Neuronal stem cell (in vitro differentiated cells): ENCODE measurements at regions not wholly inside any gene's neighbourhood (a gene's known extent, or its start where the extent isn't known, plus 50 kb on each side); places are given as distances from the start of the nearest gene placed in this dataset.

Experiments used
- DNase-seq: peaks from one replicate; pipeline ENCODE4 v3.0.0-alpha.2; 2013; ENCODE audit warnings: low spot score
- H2AFZ ChIP-seq: one replicate; pipeline ENCODE4 v1.6.1; 2013; ENCODE audit warnings: mild to moderate bottlenecking, low read length, inconsistent platforms
- H2AK5ac ChIP-seq: 2 replicates; pipeline ENCODE4 v1.6.1; 2013; ENCODE audit warnings: low read depth, mild to moderate bottlenecking, inconsistent platforms, low read length, moderate library complexity, mixed read lengths
- H2BK120ac ChIP-seq: 2 replicates; pipeline ENCODE4 v1.6.1; 2013; ENCODE audit warnings: low read depth, mild to moderate bottlenecking, inconsistent platforms, low read length, moderate library complexity, mixed read lengths
- H2BK12ac ChIP-seq: one replicate; pipeline ENCODE4 v1.6.1; 2013; ENCODE audit warnings: low read length, inconsistent platforms
- H2BK15ac ChIP-seq: 2 replicates; pipeline ENCODE4 v1.6.1; 2013; ENCODE audit warnings: mild to moderate bottlenecking, low read length, inconsistent platforms, mixed read lengths
- H2BK5ac ChIP-seq: one replicate; pipeline ENCODE4 v1.6.1; 2013; ENCODE audit warnings: inconsistent platforms, mild to moderate bottlenecking, low read length, moderate library complexity
- H3K14ac ChIP-seq: one replicate; pipeline ENCODE4 v1.6.1; 2013; ENCODE audit warnings: low read length, inconsistent platforms
- H3K18ac ChIP-seq: 2 replicates; pipeline ENCODE4 v1.6.1; 2013; ENCODE audit warnings: low read length, inconsistent platforms
- H3K23ac ChIP-seq: 2 replicates; pipeline ENCODE4 v1.6.1; 2013; ENCODE audit warnings: low read depth, mild to moderate bottlenecking, mixed read lengths, low read length, inconsistent platforms; ENCODE audit not compliant: poor library complexity
- H3K27ac ChIP-seq: replicated peaks from 3 replicates; pipeline ENCODE4 v1.5.1; 2013; ENCODE audit warnings: low read length, inconsistent platforms
- H3K27me3 ChIP-seq, 3 experiments: 2 replicates each; pipeline ENCODE4 v1.6.1; 2013; ENCODE audit warnings: low read length in 3 of 3, mild to moderate bottlenecking in 2 of 3, inconsistent platforms in 1 of 3, low read depth in 1 of 3, mixed read lengths in 1 of 3, moderate library complexity in 1 of 3; ENCODE audit not compliant: control insufficient read depth in 3 of 3, insufficient read depth in 3 of 3
- H3K36me3 ChIP-seq, 2 donors: replicated peaks in 1 of 2; 2 replicates each; pipeline ENCODE4 v1.6.1; 2013; ENCODE audit warnings: low read length in 2 of 2; ENCODE audit not compliant: control insufficient read depth in 2 of 2, insufficient read depth in 2 of 2
- H3K4ac ChIP-seq: 2 replicates; pipeline ENCODE4 v1.6.1; 2013; ENCODE audit warnings: inconsistent platforms, mild to moderate bottlenecking, low read length, moderate library complexity
- H3K4me1 ChIP-seq, 2 donors: 1 replicate in 1 of 2; 2 replicates in 1 of 2; pipeline ENCODE4 v1.6.1; 2013; ENCODE audit warnings: low read length in 2 of 2, low read depth in 1 of 2; ENCODE audit not compliant: control insufficient read depth in 2 of 2, insufficient read depth in 1 of 2
- H3K4me2 ChIP-seq: one replicate; pipeline ENCODE4 v1.6.1; 2013; ENCODE audit warnings: mild to moderate bottlenecking, low read length, inconsistent platforms; ENCODE audit not compliant: insufficient read depth, poor library complexity, severe bottlenecking
- H3K4me3 ChIP-seq, 2 donors: 2 replicates each; pipeline ENCODE4 v1.5.1; 2013; ENCODE audit warnings: low read length in 2 of 2, mild to moderate bottlenecking in 2 of 2, inconsistent platforms in 1 of 2, moderate library complexity in 1 of 2
- H3K79me1 ChIP-seq: one replicate; pipeline ENCODE4 v1.6.1; 2013; ENCODE audit warnings: low read depth, mild to moderate bottlenecking, inconsistent platforms, low read length, moderate library complexity
- H3K9ac ChIP-seq: one replicate; pipeline ENCODE4 v1.6.1; 2013; ENCODE audit warnings: mild to moderate bottlenecking, low read depth, low read length, inconsistent platforms; ENCODE audit not compliant: poor library complexity
- H3K9me3 ChIP-seq, 2 donors: replicated peaks in 1 of 2; 2 replicates each; pipeline versions ENCODE3 to v1.6.1; 2013; ENCODE audit warnings: low read length in 2 of 2, mild to moderate bottlenecking in 2 of 2, inconsistent platforms in 1 of 2, low read depth in 1 of 2, mixed read lengths in 1 of 2, moderate library complexity in 1 of 2; ENCODE audit not compliant: control insufficient read depth in 2 of 2, insufficient read depth in 1 of 2
- H4K8ac ChIP-seq: one replicate; pipeline ENCODE4 v1.6.1; 2013; ENCODE audit warnings: low read depth, mild to moderate bottlenecking, inconsistent platforms, low read length, moderate library complexity
- H4K91ac ChIP-seq: one replicate; pipeline ENCODE4 v1.6.1; 2013; ENCODE audit warnings: low read length, low read depth, mild to moderate bottlenecking, inconsistent platforms; ENCODE audit not compliant: poor library complexity
- WGBS, 2 donors: extraction: QIAGEN DNeasy Blood & Tissue Kit; methylation state at CpG; one replicate each; pipeline ENCODE4 v1.1.7; 2013; ENCODE audit warnings: missing lambda C conversion rate in 2 of 2, mixed read lengths in 1 of 2; ENCODE audit not compliant: insufficient read length in 2 of 2, insufficient replicate concordance in 1 of 2; ENCODE audit errors: extremely low coverage in 2 of 2; 5-methylcytosine and 5-hydroxymethylcytosine counted together

DNA sequence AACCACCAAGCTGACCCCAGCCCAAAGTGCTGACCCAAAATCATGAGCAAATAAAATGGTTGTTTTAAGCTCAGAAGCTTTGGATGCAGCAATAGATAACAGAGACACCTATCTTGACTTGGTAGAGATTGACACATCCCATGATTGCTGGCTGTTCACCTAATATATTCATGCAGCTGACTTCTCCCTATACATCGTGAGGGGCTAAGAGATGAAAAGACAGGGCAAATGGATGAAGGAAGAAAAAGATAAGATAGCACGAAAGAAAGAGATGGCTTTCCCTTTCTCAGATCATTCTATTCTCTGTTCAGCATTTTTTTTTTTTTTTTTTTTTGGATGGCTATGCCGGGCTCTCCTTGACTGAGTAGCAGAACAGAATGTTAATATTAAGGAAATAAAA, 141.5 kb upstream of the ADAMTS9 start:
- no peaks in the 10 kb centered on the region for H3K9me3 ChIP-seq
- no peaks in the 10 kb centered on the region for H3K27me3 ChIP-seq
- no peak overlapping the region for H3K18ac ChIP-seq
- no peaks in the 10 kb centered on the region for H3K79me1 ChIP-seq
- H3K9ac ChIP-seq: no peak overlapping the region
- no peak overlapping the region for H2AFZ ChIP-seq
- H3K4me2 ChIP-seq: no peak overlapping the region
- H2BK15ac ChIP-seq: no peak overlapping the region
- no peak overlapping the region for H3K14ac ChIP-seq
- no CpG with 5 or more reads among the region's 3 CpGs for WGBS, 2 donors
- H2AK5ac ChIP-seq: no peak overlapping the region
- no peak overlapping the region for H3K27ac ChIP-seq
- no peak overlapping the region for H3K4ac ChIP-seq
- H3K23ac ChIP-seq: no peak overlapping the region
- peaks cover 0 to 10% of the 10 kb centered on the region in 2 donors for H3K4me1 ChIP-seq
- no peak overlapping the region for H2BK5ac ChIP-seq
- H3K36me3 ChIP-seq: no peaks in the 10 kb centered on the region
- no peak overlapping the region for H2BK120ac ChIP-seq
- DNase-seq: no peak
- no peak overlapping the region for H3K4me3 ChIP-seq
- H4K8ac ChIP-seq: no peak overlapping the region
- H4K91ac ChIP-seq: no peak overlapping the region
- H2BK12ac ChIP-seq: no peak overlapping the region

DNA sequence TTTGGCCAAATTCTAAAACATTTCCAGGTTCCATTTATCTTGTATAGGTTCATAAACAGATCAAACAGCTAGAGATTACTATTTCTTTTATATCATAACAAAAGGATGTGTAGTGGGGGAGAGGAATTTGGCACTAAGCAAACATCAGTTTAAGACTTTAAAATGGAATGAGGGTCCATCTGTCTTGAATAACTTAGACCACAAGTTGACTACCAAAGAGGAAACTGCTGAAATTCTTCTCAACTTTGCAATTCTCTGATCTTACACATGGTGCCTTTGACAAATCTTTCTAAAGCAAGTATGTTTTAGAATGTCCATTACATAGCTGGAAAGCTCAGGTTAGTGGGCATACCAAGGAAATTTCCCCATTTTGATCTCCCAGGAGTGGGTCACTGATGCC, 140.5 kb upstream of the ADAMTS9 start:
- no peak overlapping the region for H3K14ac ChIP-seq
- H2AK5ac ChIP-seq: no peak overlapping the region
- no peak overlapping the region for H3K9ac ChIP-seq
- no peak overlapping the region for H3K18ac ChIP-seq
- no peak overlapping the region for H4K8ac ChIP-seq
- peaks cover 0 to 10% of the 10 kb centered on the region in 2 donors for H3K4me1 ChIP-seq
- no peak overlapping the region for H2BK5ac ChIP-seq
- H2BK120ac ChIP-seq: no peak overlapping the region
- H3K4ac ChIP-seq: no peak overlapping the region
- H3K79me1 ChIP-seq: no peaks in the 10 kb centered on the region
- H2AFZ ChIP-seq: no peak overlapping the region
- no peaks in the 10 kb centered on the region for H3K36me3 ChIP-seq
- no peak overlapping the region for H3K27ac ChIP-seq
- no peak overlapping the region for H3K4me3 ChIP-seq
- H4K91ac ChIP-seq: no peak overlapping the region
- H3K23ac ChIP-seq: no peak overlapping the region
- DNase-seq: no peak
- H2BK12ac ChIP-seq: no peak overlapping the region
- H3K4me2 ChIP-seq: no peak overlapping the region
- no peak overlapping the region for H2BK15ac ChIP-seq
- H3K9me3 ChIP-seq: no peaks in the 10 kb centered on the region
- H3K27me3 ChIP-seq: no peaks in the 10 kb centered on the region

DNA sequence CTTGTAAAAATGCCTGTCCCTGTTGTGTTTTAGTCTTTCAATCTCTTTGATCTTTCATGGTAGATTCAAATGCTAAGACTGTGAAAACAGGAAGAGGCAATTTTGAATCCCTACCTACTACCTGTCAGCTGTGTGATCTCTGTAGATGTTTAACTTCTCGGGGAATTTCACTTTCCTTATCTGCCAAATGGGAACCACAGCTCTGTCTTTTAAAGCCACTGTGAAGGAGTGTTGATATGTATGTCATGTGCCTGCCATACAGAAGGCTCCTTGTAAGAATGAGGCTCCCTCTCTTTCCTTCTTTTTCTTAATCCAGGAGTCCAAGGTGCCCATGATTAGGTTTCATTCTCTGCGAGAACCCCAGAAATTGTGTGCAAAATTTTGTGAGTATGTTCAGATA, 139.6 kb upstream of the ADAMTS9 start:
- H2BK12ac ChIP-seq: no peak overlapping the region
- no peak overlapping the region for H3K23ac ChIP-seq
- H2BK15ac ChIP-seq: no peak overlapping the region
- H2AFZ ChIP-seq: no peak overlapping the region
- H3K4me1 ChIP-seq: peaks cover 0 to 10% of the 10 kb centered on the region in 2 donors
- no peaks in the 10 kb centered on the region for H3K9me3 ChIP-seq
- H4K8ac ChIP-seq: no peak overlapping the region
- no peak overlapping the region for H2AK5ac ChIP-seq
- H4K91ac ChIP-seq: no peak overlapping the region
- H2BK5ac ChIP-seq: no peak overlapping the region
- H3K36me3 ChIP-seq: no peaks in the 10 kb centered on the region
- H2BK120ac ChIP-seq: no peak overlapping the region
- WGBS, 2 donors: no CpG with 5 or more reads among the region's 2 CpGs
- no peak overlapping the region for H3K18ac ChIP-seq
- H3K9ac ChIP-seq: no peak overlapping the region
- H3K79me1 ChIP-seq: no peaks in the 10 kb centered on the region
- no peak overlapping the region for H3K27ac ChIP-seq
- no peak for DNase-seq
- H3K4me2 ChIP-seq: no peak overlapping the region
- no peaks in the 10 kb centered on the region for H3K27me3 ChIP-seq
- no peak overlapping the region for H3K4ac ChIP-seq
- no peak overlapping the region for H3K14ac ChIP-seq
- H3K4me3 ChIP-seq: no peak overlapping the region

DNA sequence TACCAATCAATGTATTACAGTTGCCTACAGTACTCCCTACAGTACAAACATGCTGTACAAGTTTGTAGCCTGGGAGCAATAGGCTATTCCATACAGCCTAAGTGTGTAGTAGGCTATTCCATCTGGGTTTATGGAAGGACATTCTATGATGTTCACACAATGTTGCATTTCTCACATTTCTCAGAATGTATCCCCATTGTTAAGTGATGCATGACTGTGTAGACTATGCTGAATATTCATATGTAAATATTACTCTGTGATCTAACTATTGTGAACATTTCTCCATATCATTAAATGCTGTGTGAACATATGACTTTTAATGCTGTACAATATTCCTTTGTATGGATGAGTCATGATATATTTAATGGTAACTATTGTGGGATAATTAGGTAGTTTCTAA, 139.2 kb upstream of the ADAMTS9 start:
- H3K4ac ChIP-seq: no peak overlapping the region
- no peak overlapping the region for H3K27ac ChIP-seq
- H2BK15ac ChIP-seq: no peak overlapping the region
- no peaks in the 10 kb centered on the region for H3K79me1 ChIP-seq
- no peak overlapping the region for H4K8ac ChIP-seq
- H2BK12ac ChIP-seq: no peak overlapping the region
- no peaks in the 10 kb centered on the region for H3K27me3 ChIP-seq
- H3K18ac ChIP-seq: no peak overlapping the region
- no peak overlapping the region for H2BK120ac ChIP-seq
- no peak overlapping the region for H3K9ac ChIP-seq
- H3K4me2 ChIP-seq: no peak overlapping the region
- no peak for DNase-seq
- H3K4me3 ChIP-seq: no peak overlapping the region
- no peaks in the 10 kb centered on the region for H3K9me3 ChIP-seq
- H3K23ac ChIP-seq: no peak overlapping the region
- H2AFZ ChIP-seq: no peak overlapping the region
- no peak overlapping the region for H2BK5ac ChIP-seq
- no peak overlapping the region for H3K14ac ChIP-seq
- H3K4me1 ChIP-seq: peaks cover 0 to 10% of the 10 kb centered on the region in 2 donors
- no peaks in the 10 kb centered on the region for H3K36me3 ChIP-seq
- H2AK5ac ChIP-seq: no peak overlapping the region
- no peak overlapping the region for H4K91ac ChIP-seq
